GM18502 (cell line): ENCODE measurements at regions not wholly inside any gene's neighbourhood (a gene's known extent, or its start where the extent isn't known, plus 50 kb on each side); places are given as distances from the start of the nearest gene placed in this dataset.

Experiments used
- ATAC-seq: cut with Tn5 transposase; IDR thresholded peaks from one replicate; pipeline ENCODE4 v1.9.1; 2021; ENCODE audit warnings: mild to moderate bottlenecking; ENCODE audit not compliant: unreplicated experiment, poor library complexity

DNA sequence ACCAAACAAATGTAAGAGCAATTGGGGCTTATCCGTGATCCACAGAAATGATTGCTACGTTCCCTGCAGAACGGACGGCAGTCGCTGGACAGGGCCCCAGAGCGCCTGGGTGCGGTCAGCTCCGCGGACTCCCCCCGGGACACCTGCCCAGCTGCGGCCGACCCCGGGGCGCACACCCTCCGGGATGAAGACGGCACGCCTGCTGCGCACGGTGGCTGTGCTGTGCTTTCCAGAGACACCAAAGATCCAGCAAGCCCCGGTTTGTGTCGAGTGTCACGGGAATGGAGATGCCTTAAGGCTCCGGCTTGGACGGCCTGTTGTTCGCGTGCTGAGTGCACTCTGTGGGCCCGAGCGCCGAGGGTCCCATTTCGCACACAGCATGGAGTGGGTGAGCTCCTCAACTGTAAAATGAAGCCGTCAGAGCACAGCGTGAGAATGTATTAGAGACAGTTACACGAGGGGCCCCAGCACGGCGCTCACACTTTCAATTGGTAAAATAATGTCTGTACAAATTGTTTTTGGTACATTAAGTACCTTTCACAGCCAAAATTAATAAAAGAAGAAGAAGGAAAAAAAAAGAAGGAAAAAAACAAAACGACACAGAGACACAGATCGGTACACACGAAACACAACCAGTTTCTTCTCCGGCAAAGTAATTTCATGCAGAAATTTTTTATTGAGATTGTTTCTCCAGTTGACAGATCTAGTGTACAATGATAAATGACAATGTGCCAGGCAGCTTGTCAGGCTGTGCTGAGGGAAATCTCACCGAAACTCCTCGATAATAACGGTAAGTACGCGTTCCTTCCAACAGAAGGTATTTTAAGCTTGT lies 615.8 kb upstream of the SALL3 start:
- ATAC-seq = no peak

DNA sequence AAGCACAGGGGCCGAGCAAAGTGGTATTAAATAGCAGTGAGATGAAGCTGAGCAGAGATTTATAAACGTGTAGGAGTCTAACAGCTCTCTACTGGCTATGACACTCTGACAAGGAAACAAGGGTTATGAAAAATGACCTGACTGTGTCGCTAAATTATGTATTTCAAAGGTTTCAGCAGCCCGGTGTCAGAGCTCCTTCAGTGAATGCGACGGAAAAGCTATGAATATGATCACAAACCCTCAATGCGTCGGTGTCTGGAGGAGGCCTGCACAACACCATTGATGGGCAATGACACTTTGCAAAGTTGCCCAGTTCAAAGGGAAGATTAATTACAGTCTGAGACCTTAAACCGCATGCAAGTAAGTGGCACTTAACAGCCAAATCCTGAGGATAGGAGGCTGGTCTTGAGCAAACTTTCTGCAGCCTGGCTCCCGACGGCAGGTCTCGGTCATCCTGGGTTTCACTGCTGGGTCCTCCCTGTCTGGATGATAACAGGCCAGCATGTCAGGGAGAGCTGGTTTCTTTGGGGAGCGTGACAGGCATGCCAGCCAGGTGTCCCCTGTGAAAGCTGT lies 615.1 kb upstream of the SALL3 start:
- no peak for ATAC-seq

DNA sequence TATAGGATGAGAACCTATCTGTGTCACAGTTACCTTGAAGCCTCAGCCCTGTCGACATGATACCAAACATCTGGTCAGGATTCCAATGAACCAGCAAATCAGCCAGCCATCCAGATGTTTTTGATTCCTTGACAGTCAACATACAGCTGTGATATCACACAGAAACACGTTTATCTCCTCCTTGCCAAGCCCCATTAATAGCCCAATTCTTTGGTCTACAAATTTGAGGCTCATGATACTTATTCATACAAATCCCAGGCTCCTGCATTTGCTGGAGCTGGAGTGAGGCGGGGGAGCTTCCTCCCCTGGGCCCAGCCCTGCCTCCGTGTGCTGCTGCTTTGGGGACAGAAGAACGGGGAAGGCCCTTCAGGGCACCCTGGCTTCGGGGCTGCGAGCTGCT lies 611.6 kb upstream of the SALL3 start:
- no peak for ATAC-seq

DNA sequence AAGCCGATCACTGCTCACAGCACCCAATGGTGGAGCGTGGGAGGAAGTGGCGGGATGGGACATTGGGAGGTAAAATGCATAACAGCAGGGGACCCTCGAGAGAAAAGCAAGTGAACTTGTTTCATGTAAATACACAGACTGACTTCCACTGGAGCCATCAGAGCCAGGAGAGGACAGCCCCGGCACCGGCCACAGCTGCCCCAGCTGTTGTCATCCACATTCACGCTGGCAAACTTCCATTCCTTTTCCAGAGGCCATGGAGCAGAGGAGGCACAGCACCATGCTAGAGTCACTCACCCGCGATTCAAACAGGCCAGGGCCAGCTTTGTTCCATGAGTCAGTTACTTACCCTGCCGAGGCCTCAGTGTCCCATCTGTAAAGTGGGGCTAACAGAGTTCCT lies 610.9 kb upstream of the SALL3 start:
- ATAC-seq = no peak

DNA sequence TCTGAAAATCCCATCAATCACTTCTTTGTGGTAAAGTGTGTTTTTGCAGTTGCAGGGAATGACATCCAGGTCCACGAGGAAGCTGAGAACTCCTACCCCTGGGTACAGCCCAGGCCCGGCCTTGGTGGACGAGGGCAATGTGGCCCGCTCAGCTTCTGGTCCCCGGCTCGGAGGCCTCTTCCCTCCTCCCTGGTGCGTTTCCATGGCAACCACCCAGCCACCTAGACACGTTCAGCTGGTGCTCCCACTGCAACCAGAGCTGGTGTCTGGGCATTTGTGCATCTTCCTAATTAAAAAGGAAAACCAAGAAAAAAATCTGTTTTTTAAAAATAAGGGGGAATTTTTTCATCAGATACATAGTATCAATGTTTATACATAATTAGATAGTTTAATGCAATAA lies 603.6 kb upstream of the SALL3 start:
- no peak for ATAC-seq

DNA sequence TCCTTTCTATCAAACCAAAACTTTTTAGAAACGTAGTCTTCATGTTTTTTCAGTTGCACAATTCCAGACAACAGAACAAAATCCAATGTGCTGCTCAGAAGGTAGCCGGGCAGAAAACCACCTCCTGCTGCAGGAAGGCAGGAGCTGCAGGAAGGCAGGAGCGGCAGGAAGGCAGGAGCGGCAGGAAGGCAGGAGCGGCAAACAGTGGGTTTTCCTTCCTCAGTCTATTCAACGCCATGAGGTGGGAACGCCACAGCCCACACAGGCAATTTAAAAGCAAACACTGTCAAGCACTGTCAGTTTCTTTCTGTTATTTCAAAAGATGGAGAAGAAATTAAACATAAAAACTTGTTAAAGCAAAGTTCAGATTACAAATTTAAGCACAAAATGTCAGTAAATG lies 601.2 kb upstream of the SALL3 start:
- ATAC-seq = no peak

DNA sequence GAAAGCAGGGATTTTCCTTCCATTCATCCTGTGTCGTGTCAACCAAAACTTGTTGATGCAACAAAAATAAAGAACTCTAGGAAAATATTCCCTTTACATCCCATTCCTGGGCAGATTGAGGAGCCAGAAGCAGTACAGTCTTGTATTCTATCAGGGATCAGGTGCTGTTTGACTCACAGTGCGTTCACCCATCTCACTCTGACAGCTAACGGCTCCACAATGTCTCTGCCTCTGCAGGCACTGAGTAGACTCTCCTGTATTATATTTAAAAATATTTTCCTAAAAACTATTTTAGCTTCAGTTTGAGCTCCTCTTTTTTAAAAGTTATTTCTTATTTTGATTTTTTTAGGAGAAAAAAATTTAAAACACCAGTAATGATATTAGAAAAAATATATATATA lies 600.6 kb upstream of the SALL3 start:
- no peak for ATAC-seq

DNA sequence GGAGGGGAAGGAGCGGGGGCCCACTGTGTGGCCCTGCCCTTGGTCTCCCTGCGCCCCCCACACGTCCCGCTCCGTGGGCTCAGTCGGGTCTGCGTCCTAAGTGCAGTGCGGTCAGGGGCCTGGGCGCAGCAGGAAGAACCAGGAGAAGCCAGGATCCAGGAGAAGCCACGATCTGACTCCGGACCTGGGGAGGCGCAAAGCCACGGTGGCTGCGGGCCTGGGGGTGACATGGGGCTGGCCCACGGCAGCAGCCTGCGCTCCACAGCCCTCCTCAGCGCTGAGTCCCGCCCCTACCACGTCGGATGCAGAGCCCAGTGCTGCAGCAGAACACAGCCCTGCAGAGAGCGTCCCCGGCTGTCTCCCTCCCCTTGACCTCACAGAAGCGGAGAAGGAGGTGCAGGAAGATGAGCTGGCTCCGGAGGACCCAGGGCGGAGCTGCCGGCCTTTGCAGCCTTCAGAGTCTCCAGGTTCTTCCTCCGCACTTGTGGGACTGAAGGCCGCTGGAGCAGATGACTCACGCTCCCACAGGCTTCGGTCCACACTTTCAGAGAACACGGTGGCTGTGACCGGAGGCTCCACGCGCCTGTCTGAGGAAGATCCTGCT lies 589.2 kb upstream of the SALL3 start:
- no peak for ATAC-seq

DNA sequence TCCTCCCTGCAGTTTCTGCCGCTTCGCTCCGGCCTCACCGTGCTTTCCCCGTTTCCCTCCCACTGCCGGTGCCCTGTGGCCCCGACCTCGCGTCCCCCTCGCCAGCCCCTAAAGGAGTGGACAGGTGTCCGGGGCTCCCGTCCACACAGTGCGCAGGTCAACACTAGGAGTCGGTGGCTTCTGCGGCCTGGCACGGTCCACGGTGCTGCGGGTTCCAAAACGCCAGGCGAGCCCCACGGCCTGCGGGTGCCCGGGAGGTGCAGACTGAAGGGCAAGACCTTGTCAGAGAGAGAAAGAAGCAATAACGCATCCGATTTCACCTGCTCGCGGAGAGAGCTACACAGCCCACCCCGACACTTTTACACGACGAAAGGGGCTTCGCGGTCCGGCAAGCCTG lies 588.7 kb upstream of the SALL3 start:
- no peak for ATAC-seq

DNA sequence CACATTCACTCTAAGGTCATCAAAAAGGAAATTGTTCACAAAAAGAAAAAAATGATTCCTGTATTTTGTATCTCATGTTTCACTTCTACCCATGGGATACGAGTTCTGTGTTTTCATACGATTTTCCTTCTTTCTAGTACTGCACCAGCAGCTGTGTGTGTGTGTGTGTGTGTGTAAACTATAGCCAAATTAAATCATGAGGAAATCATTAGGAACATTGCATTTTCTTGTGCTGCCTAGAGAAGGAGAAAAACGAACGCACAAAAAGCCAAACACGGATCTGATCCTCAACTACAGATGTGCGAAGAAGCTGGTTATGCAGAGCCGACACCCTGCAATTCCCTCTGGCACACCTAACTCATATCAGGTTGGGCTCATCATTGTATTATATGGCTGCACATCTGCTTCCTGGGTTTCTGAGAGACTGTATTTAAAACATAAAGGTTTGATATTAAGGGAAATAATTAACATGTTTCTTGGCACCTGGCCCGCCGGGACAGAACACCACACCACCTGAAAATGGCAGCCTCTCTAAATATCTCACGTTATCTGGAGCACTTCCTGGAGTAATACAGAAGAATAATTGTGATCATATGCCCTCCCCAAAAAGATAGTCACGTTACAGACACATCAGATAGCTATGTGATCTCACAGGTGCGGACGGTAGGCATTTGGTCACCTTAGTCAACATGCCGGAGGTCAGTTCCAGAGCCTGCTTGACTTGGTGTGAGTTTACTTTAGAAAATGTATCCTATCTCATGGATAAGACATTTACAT lies 586.3 kb upstream of the SALL3 start:
- no peak for ATAC-seq

DNA sequence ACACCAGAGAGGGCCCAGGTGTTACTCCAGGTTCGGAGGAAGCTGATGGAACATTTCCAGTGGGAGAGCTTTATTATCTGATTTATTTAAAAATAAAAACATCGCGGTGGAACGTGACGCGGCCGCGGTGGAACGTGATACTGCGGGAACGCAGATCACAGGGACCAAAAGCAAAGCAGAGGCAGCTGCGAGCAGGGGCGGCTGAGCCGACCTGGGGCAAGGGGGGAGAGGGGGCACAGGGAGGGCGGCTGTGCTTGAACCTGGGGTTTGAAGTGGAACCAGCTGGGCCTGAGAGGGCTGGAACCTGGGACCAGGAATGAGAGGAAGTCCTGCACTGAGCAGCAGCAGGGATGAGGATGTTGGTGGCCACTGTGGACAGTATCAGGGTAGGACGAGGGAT lies 583.5 kb upstream of the SALL3 start:
- ATAC-seq = no peak

DNA sequence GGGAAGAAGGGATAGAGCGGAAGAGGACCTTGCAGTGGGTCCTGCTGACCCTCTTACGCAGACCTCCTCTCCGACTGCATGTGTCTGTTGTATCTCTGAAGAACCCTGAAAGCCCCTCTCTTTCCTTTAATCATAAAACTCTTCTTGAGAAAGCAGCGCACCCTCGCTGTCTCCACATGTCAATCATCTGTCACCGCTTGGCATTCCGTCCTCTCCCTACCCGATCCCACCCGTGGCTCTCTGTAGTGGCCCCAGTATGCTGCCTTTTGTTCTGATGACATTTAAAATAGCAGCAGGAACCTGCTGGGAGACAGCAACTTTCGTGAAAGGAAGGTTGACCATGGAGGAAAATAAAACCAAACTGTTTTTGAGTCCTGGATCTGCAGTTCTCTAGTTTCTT lies 582.9 kb upstream of the SALL3 start:
- ATAC-seq = no peak

DNA sequence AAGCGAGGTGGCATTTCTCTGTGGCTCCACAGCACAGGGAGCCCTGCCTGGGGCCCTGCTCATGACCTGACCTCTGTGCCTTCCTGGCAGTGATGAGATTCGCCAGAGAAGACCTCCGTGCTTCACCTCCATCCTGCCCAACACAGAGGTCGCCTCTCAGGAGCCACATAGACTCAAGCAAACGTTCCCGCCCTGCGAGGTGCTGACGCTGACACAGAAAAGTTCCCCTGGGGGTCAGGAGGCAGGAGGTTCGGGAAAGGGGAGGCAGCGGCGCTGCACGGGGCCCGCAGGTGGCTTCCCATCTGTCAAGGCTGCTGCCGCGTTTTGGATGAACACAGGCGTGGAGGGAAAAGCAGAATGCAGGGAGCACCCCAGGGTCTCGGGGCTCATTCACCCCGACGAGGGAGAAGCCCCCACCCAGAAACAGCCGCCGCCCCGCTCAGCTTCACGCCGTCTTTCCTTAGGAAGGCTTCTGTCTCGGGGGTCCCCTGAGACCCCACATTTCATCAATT lies 579.6 kb upstream of the SALL3 start:
- ATAC-seq = no peak

DNA sequence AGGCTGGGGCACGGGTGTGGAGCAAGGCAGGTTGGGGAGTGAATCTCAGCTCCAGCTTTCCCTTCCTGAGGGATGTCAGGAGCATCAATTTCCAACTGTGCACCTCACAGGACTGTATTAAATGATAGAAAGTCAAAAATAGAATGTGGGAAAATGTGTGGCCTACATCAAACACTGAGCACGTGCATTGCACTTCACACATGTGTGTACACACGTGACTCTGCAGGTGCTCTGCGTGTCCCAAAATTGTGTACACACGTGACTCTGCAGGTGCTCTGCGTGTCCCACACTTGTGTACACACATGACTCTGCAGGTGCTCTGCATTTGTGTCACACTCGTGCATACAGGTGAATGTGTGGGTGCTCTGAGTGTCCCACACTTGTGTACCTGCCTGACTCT lies 577.2 kb upstream of the SALL3 start:
- no peak for ATAC-seq

DNA sequence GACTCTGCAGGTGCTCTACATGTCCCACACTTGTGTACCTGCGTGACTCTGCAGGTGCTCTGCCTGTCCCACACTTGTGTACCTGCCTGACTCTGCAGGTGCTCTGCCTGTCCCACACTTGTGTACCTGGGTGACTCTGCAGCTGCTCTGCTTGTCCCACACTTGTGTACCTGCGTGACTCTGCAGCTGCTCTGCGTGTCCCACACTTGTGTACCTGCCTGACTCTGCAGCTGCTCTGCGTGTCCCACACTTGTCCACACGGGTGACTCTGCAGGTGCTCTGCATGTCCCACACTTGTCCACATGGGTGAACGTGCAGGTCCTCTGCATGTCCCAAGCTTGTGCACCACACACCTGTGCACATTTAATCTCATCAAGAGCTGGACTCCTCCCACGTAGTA lies 576.7 kb upstream of the SALL3 start:
- ATAC-seq = no peak

DNA sequence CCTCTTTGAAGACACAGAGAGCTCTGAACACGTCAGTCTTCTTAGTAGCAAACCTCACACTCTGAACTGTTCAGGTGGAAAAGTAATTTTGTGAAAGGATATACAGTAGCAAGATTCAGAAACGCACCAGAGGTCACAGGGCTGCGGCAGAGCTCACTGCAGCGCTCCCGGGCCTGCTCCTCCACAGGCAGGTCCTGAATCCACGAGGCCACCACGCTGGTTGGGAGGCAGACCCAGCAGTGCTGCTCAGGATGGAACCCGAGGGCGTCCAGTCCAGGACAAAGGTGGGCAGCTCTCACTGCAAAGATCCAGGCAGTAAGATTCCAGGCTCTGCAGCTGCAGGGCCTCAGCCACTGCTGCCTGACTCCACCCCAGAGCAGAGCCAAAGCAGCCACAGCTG lies 576.2 kb upstream of the SALL3 start:
- no peak for ATAC-seq

DNA sequence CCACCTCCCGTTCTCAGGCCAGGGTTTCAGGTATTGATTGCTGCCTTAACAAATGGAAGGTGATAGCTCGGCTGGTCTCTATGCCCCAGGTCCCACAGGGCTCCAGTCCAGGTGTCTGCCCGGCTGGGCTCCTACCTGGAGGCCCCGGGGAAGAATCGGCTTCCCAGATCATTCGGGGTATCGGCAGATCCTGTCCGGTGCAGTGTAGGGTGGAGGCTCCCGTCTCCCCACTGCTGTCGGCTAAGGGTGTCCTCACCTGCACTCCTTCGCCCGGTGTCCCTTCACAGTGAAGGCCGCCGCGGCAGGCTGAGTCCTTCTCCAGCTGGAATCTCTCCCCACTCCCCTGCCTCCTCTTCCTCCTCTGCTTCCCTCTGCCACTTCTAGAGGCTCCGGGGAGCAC lies 573.9 kb upstream of the SALL3 start:
- ATAC-seq = no peak

DNA sequence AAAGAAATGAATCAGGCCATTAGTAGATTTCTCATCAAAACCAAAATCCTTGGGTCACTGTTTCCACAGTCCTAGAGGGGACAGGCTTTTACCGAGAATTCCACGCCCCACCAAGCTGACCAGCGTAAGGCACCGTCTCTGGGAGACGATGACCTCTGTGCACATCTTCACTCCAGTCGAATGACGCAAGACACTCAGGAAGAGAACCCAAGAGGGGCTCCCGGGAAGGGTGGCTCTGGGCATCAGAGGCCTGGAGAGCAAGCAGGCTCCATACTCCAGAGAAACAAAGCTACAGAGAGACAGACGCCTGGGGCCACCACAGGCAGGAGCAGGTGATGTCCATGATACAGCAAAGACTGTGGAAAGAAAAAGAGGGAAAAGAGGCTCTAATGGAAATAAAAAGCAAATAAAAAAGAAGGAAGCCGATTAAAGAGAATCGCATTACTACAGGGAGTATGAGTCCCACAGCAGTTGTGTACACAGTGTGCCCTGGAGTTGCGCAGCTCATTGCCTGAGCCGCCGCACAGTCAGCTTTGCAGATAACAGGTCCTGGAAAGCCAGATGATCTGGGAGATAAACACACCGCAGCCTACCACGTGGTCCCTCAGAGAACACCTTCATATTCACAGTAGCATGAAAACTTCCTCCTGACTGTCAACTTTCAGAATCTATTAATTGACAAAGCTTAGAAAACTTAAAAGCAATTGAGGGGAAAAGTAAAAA lies 572.7 kb upstream of the SALL3 start:
- ATAC-seq = no peak

DNA sequence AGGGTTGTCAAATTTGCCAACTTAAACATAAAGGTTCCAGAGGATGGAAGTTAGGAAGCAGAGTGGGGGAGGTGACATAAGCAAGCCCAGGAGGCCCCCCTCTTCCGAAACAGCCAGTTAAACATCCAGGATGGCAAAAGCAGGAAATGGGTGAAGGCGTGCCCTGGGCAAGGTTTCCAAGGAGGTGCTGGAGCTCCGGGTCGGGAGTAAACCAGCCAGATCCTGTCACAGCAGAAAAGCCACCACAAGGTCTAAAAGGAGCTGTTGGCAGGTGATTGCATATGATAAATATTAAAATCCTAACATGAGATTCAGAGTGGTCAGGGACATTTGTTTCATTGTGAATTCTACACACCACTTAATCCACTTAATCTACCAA lies 572.2 kb upstream of the SALL3 start:
- ATAC-seq = no peak

DNA sequence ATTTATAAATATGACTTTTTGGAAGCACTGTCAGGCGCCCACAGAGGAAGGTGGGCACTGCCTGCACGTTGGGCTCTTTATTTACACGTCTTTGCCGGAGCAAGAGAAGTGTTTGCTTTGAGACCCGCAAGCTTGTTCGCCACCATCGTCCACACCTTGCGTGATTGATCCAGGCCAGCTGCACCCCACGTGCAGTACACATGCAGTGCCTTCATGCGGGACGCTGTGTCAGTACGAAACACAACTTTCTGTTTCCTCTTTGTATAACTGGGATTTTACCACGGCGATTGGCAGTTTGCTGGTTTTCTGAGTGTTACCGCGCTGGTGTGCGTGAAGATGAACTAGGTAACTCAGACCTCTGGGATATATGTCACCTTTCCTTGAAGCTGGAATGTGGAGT lies 571.0 kb upstream of the SALL3 start:
- no peak for ATAC-seq
